ENCODE measurements at regions not wholly inside any gene's neighbourhood (a gene's known extent, or its start where the extent isn't known, plus 50 kb on each side); places are given as distances from the start of the nearest gene placed in this dataset.

DNA sequence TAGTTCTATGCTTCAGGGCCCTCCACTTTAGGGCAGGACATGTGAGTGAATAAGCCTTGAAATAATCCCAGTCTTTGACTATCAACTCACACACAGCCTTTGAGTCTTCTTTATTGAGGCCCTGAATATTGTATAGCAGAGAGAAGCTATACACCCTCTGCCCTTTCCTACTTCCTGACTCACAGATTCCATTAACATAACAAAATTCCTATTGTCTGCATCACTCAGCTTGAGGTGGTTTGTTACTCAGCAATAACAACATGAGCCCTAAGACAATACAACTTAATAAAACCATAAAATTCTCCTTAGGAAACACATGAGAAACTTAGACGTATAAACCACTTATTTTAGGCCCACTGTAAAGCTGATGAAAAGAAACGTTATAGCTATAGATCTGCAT lies 680.3 kb upstream of the DIAPH2 start:
- Histone ChIP-seq H3K27me3 (replicated peaks; ENCODE audit: insufficient read depth) (no peaks in the 10 kb centered on the region), H3K4me3 (no peak overlapping the region), H3K4me1 (ENCODE audit: control insufficient read depth in 1 of 2, low read depth in 2 of 2) (no peaks in the 10 kb centered on the region), H3K9me3 (no peaks in the 10 kb centered on the region), H3K27ac (no peak overlapping the region), H3K36me3 (no peaks in the 10 kb centered on the region)
- DNase-seq (ENCODE audit: low spot score) (no peak), ATAC-seq (ENCODE audit: insufficient number of reproducible peaks, low FRiP score, low read depth) (no peak)
- TF ChIP-seq, protein P1, sequence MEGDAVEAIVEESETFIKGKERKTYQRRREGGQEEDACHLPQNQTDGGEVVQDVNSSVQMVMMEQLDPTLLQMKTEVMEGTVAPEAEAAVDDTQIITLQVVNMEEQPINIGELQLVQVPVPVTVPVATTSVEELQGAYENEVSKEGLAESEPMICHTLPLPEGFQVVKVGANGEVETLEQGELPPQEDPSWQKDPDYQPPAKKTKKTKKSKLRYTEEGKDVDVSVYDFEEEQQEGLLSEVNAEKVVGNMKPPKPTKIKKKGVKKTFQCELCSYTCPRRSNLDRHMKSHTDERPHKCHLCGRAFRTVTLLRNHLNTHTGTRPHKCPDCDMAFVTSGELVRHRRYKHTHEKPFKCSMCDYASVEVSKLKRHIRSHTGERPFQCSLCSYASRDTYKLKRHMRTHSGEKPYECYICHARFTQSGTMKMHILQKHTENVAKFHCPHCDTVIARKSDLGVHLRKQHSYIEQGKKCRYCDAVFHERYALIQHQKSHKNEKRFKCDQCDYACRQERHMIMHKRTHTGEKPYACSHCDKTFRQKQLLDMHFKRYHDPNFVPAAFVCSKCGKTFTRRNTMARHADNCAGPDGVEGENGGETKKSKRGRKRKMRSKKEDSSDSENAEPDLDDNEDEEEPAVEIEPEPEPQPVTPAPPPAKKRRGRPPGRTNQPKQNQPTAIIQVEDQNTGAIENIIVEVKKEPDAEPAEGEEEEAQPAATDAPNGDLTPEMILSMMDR (IDR thresholded peaks at IDR 0.05): no peak

GRCh38 chrX:96006281-96006680 lies 678.4 kb upstream of the DIAPH2 start:
- DNase-seq (ENCODE audit: low spot score): no peak
- no peaks in the 10 kb centered on the region for H3K4me1 ChIP-seq (ENCODE audit: control insufficient read depth in 1 of 2, low read depth in 2 of 2)
- no peaks in the 10 kb centered on the region for H3K9me3 ChIP-seq

GRCh38 chrX:96027407-96027806 lies 657.2 kb upstream of the DIAPH2 start:
- TF ChIP-seq, protein P1 (IDR thresholded peaks at IDR 0.05): no peak
- ATAC-seq (ENCODE audit: insufficient number of reproducible peaks, low FRiP score, low read depth) (no peak), DNase-seq (ENCODE audit: low spot score) (no peak)
- Histone ChIP-seq H3K9me3 (no peaks in the 10 kb centered on the region), H3K36me3 (no peaks in the 10 kb centered on the region), H3K27me3 (replicated peaks; ENCODE audit: insufficient read depth) (no peaks in the 10 kb centered on the region), H3K4me3 (no peak overlapping the region), H3K4me1 (ENCODE audit: control insufficient read depth in 1 of 2, low read depth in 2 of 2) (no peaks in the 10 kb centered on the region), H3K27ac (no peak overlapping the region)

More at GRCh38 chrX:96006281-96006680, 678.4 kb upstream of the DIAPH2 start:
- no peak for ATAC-seq (ENCODE audit: insufficient number of reproducible peaks, low FRiP score, low read depth)
- Histone ChIP-seq H3K36me3 (no peaks in the 10 kb centered on the region), H3K27me3 (replicated peaks; ENCODE audit: insufficient read depth) (no peaks in the 10 kb centered on the region), H3K27ac (no peak overlapping the region), H3K4me3 (no peak overlapping the region)
- TF ChIP-seq, protein P1 (IDR thresholded peaks at IDR 0.05): no peak

- ATAC-seq (ENCODE audit: insufficient number of reproducible peaks, low FRiP score, low read depth): no peak
- Histone ChIP-seq H3K36me3 (no peaks in the 10 kb centered on the region), H3K27me3 (replicated peaks; ENCODE audit: insufficient read depth) (no peaks in the 10 kb centered on the region), H3K4me3 (no peak overlapping the region), H3K4me1 (ENCODE audit: control insufficient read depth in 1 of 2, low read depth in 2 of 2) (no peaks in the 10 kb centered on the region), H3K27ac (no peak overlapping the region), H3K9me3 (no peaks in the 10 kb centered on the region)
- TF ChIP-seq, protein P1 (IDR thresholded peaks at IDR 0.05): no peak
- no peak for DNase-seq (ENCODE audit: low spot score)
Measured at GRCh38 chrX:96052078-96052477, 632.6 kb upstream of the DIAPH2 start.

DNA sequence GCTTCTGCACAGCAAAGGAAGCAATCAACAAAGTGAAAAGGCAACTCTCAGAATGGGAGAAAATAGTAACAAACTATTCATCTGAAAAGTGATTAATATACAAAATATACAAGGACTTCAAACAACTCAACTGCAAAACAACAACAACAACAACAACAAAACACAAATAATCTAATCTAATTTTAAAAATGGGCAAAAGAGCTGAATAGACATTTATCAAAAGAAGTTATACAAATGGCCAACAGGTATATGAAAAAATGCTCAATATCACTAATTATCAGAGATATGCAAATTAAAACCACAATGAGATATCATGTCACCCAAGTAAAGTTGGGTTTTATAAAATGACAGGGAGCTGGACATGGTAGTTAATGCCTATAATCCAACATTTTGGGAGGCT lies 602.8 kb upstream of the DIAPH2 start:
- H3K27me3 ChIP-seq (replicated peaks; ENCODE audit: insufficient read depth): no peaks in the 10 kb centered on the region
- H3K27ac ChIP-seq: no peak overlapping the region
- no peaks in the 10 kb centered on the region for H3K36me3 ChIP-seq
- H3K4me3 ChIP-seq: no peak overlapping the region
- no peak for ATAC-seq (ENCODE audit: insufficient number of reproducible peaks, low FRiP score, low read depth)
- no peak for DNase-seq (ENCODE audit: low spot score)
- H3K4me1 ChIP-seq (ENCODE audit: control insufficient read depth in 1 of 2, low read depth in 2 of 2): no peaks in the 10 kb centered on the region
- TF ChIP-seq, protein P1 (IDR thresholded peaks at IDR 0.05): no peak
- no peaks in the 10 kb centered on the region for H3K9me3 ChIP-seq

Measured in thoracic aorta (tissue), 2 donors.